ENCODE measurements at regions not wholly inside any gene's neighbourhood (a gene's known extent, or its start where the extent isn't known, plus 50 kb on each side); places are given as distances from the start of the nearest gene placed in this dataset.

DNA sequence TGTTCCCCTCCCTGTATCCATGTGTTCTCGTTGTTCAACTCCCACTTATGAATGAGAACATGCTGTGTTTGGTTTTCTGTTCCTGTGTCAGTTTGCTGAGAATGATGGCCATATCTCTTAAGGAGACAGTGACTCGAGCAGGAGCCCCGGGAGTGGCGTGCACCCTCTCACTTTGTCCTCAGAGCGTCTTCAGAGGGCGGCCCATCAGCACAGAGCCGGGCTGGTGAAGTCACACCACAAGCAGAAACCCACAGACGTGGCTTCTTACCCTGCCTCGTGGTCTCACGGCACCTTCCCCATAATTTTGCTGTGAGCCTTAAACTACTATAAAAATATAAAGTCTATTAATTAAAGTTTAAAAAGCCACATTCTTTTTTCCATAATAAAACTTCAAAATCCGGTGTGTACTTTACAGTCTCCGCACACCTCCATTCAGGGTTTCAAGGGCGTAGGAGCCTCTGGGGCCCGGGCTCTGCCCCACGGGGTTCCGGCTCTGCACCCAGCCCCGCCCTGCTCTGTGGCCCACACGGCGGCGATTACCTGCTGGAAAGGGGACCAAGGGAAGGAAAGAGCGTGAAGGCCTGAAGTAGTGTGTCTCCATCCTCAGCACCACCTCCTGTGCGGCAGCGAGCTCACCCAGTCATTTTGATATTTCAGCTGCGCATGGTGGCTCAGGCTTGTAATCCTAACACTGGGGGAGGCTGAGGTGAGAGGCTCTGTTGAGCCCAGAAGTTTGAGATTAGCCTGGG lies 101.3 kb upstream of the SOX1 start:
- DNase-seq (ENCODE audit: low read depth in 4 of 4, low spot score in 3 of 4) = no peak

DNA sequence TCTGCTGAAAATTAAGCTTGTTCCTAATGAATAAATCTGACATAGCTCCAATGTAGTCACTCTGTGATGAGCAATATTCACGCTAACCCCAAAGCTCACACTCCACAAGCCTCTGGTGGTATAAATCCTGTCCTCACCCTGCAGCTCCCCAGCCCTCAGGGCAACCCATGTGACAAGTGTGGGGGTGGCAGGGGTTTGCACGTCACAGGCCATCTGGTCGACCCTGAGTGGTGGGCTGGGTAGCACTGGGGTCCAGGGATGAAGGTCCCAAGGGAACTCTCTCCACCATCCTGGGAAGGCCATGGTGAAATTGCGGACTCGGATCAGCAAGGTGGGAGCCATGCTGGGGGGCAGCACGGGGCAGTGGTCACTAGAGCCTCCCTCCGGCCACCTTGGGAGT lies 100.0 kb upstream of the SOX1 start:
- no peak for DNase-seq (ENCODE audit: low read depth in 4 of 4, low spot score in 3 of 4)

DNA sequence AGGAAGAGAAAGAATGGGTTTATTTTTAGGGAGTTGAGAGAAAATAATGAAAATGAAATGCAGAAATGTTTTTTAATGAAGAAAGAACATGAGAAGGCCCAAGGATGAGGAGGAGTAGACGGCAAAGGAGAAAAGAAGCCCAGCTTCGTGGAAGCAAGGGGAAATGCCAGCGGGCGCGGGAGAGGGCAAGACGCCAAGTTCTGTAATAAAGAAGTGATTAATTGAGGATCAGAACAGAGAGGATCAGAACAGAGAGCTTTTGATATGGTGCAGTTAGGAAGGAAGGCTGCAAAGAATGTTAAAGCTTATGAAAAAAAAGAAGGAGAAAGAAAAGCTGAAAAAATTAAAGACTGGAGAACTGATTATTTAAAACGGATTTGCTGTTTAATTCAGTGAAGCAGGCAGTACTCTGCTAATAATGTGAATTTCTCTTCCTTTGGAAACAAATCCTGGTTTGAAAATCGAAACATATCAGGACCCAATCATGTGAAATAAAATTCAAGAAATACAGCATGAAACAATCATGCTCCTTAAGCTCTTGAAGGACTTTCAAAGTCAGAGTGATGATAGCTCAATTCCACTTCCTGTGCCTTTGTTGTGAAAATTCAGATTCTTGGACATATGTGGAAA lies 99.3 kb upstream of the SOX1 start:
- no peak for DNase-seq (ENCODE audit: low read depth in 4 of 4, low spot score in 3 of 4)

- DNase-seq (ENCODE audit: low read depth in 4 of 4, low spot score in 3 of 4) = no peak
Measured at GRCh38 chr13:111968336-111969010, 98.5 kb upstream of the SOX1 start.

DNA sequence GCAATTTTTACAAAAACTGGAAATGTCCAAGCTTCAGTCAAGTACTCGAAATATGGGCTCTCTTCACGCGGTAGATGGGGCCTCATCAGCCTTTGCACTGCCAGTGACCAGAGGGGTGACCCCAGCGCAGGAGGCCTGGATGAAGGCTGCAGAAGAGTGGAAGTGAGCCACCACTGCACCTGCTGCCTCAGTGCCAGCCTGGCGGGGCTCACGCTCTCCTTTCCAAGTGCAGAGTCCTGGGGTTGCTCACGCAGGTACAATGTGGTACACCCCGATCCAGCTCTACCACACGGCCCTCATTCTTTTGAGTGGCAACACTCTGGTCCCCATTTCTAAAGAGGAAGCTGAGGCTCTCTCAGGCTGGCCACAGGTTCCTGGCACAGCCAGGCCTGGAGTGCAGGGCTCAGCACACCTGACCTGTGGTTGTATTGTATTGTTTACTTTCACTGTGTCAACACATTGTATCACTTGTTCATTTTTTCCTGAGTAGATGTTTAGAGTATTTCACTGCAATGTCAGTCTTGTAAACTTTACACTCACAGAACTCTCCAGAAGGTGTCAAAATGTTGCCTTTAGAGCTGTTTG lies 97.3 kb upstream of the SOX1 start:
- DNase-seq (ENCODE audit: low read depth in 4 of 4, low spot score in 3 of 4) = no peak

- no peak for DNase-seq (ENCODE audit: low read depth in 4 of 4, low spot score in 3 of 4)
Measured at GRCh38 chr13:111970494-111971141, 96.3 kb upstream of the SOX1 start.

GRCh38 chr13:111971891-111972780 lies 94.8 kb upstream of the SOX1 start:
- no peak for DNase-seq (ENCODE audit: low read depth in 4 of 4, low spot score in 3 of 4)

DNA sequence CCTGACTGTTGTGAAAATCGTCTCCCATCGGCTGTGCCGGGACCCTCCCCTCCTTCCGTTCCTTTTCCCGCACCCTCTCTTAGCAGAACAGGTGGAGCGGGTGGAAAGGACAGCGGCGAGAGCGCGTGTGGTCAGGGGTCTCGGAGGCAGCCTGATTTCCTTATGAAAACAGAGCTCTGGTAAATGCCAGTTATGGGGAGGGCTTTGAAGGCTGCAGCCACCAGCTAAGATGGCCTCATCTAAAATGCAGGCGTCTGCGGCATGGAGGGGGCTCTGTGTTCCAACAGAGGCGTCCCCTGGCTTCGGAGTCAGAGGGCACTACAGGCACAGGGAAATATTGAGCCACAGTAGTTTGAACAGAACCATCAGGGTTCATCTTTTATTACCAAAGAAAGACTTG lies 93.8 kb upstream of the SOX1 start:
- no peak for DNase-seq (ENCODE audit: low read depth in 4 of 4, low spot score in 3 of 4)

- no peak for DNase-seq (ENCODE audit: low read depth in 4 of 4, low spot score in 3 of 4)
Measured at GRCh38 chr13:111973605-111974340, 93.2 kb upstream of the SOX1 start.

GRCh38 chr13:111974341-111974640 lies 92.7 kb upstream of the SOX1 start:
- DNase-seq (ENCODE audit: low read depth in 4 of 4, low spot score in 3 of 4) = no peak

DNA sequence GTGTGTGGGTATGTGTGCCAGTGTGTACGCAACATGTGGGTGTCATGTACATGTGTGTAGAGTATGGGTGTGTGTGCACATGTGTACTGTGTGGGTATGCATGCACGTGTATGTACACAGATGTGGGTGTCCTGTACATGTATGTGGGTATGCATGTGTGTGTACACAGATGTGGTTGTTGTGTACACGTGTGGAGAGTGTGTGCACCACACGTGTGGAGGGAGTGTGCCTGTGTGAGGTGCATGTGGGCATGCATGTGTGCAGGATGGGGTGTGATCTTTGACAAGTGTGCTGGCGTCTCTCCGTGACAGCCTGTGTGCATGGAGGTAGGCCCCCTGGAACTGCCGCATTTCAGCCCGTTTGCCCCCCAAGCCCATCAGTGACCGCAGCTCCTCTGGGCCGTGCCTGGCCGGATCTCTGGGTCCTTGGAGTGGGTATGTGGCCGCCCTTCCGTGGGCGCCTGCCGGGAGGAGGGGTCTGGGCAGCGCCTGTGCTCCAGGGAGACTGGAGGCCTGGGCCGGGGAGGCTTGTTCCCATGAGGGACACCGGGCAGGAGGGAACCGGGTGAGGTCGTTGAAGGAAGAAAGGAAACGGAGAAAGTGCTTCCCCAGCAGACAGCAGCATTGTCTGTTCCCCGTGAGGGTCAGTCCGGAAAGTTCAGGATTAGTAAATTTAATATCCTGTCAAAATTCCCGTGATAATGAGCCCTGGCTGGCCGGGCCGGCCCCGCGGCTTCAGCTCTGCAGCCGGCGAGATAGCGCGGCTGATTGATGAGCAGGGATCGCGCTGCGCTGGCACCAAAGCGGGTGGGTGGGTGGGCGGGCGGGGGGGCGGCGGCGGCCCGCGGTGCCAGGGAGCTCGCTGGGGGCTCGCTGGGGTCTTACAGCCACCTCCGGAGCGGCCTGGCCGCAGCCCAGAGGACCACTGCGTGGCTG lies 91.1 kb upstream of the SOX1 start:
- DNase-seq (ENCODE audit: low read depth in 4 of 4, low spot score in 3 of 4) = no peak

DNA sequence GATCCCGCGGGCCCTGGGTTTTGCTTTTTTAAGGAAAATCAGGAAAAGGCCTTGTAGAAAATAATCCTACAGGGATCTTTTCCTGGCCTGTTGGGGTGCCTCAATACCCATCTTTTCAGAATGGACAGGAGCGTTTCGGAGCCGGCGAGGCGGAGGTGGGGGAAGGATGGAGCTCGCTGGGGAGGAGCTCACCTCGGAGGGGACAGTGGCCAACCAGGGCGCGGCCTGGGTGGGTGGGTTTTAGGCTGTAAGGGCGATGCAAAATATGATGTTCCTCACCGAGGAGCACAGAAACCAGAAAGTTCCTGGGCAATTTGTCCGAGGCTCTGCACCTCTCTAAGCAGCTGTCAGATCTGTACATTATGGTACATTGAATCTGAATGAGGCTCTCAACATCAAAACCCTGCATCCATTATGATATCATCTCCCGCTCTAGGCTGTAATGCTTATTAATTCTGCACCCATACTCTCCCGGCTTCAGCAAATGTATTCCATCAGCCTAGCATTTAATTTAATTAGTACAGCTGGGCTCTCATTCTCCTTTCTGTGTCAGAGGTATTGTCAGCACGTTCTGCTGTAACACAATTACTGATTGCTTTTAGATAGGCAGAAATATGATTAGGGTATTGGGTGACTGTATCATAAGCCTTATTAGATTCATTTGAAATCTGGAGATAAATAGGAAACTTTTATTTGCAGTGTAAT lies 90.3 kb upstream of the SOX1 start:
- DNase-seq (ENCODE audit: low read depth in 4 of 4, low spot score in 3 of 4) = no peak

DNA sequence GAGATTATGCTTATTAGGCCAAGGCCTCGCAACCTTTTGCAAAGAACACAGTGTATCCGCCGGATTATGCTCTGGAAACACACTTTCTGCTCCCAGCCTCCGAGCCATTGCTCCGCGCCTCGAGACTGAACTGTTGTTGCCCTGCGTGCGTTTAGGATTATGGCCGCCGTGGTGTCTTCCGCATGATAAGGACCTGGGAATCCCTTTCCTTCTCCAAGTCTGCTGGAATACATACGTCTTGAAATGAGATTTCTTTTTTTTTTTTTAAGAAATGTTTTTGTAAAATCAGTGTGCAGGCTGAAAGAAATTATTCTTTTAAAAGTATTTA lies 89.8 kb upstream of the SOX1 start:
- DNase-seq (ENCODE audit: low read depth in 4 of 4, low spot score in 3 of 4) = no peak

GRCh38 chr13:111978546-111978945 lies 88.4 kb upstream of the SOX1 start:
- DNase-seq (ENCODE audit: low read depth in 4 of 4, low spot score in 3 of 4) = no peak

DNA sequence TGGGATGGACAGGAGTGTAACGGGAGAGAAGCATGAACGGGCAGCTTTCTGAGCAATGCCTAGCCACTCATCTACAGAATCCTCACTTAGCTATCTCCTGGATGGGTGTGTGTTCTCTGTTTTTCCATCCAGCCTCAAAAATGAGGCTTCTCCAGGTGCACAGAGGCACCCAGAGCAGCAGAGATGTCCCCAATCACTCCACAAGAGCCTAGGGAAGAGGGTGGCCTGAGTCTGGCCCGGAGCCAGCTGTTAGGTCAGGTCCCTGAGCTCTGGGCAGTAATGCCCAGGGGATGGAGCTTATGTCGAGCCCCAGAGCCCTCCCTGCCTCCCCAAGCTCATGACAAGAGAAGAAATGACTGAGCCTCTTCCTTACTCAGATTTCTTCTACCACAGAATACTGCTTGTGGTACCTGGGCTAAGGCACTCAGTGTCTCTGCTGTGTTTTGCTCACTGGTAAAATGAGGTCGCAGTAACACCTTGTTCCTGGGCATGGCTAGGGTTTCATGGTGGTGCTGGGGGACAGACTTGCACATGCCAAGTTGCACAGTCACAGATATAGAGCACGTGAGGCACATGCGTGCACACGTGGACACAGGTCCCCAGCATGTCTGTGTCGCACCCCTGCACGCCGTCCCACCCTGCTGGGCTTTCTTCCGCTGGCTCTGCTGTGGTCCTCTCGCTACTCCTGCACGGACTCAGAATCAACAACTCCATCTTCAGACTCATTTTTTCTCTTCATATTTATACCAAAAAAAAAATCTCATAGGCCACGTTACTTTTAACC lies 86.6 kb upstream of the SOX1 start:
- DNase-seq (ENCODE audit: low read depth in 4 of 4, low spot score in 3 of 4) = no peak

DNA sequence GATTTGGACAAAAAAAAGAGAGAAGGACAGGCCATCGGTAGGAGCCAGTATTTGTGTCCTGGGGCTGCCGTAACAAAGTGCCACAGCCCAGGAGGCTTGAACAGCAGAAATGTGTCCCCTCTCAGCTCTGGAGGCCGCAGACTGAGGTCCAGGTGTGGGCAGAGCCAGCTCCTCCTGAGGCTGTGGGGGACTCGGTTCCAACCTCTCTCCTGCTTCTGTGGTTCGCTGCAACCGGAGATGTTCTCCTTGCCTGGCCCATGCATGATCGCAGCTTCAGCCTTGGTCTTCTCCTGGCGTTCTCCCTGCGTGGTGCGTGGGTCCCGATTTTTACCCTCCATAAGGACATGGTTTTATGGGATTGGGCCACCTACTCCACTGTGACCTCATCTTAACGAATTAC lies 85.9 kb upstream of the SOX1 start:
- DNase-seq (ENCODE audit: low read depth in 4 of 4, low spot score in 3 of 4) = no peak

DNA sequence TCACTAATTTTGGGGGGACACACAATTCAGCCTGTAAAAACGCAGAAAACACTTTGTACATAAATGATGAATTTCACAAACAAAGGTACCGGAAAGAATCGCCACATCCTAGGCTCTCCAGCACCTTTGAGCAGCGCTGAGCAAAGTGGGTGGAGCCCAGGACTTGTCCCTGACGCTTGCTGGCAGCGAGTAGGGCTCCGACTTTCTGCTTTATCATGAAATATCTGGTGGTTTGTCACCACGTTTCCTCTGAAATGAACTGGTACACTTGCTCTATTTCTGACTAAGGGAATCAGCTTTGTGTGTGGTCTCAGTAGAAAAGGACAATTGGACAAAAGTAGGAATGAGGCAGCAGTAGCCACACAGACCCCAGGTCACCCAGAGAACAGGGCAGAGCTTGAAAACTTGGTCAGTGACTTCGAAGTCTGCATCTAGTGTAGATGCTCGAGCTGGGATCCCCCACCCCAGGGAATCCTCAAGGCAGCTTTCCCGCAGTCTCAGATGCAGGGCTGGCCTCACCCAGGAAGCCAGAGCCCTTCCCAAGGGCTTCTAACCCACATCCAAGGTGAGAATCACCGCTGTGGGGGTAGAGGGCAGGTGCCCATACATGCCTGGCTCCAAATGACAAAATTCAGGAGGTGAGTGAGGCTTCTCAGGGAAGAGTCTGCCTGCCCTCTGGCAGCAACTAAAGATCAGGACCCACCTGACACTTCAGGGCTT lies 85.3 kb upstream of the SOX1 start:
- no peak for DNase-seq (ENCODE audit: low read depth in 4 of 4, low spot score in 3 of 4)
